ENCODE measurements at regions not wholly inside any gene's neighbourhood (a gene's known extent, or its start where the extent isn't known, plus 50 kb on each side); places are given as distances from the start of the nearest gene placed in this dataset.
"Not testable (repeated sequence)": the region's sequence is repeated elsewhere in the genome, so short reads cannot be mapped to it uniquely, and the experiment has no call there.

DNA sequence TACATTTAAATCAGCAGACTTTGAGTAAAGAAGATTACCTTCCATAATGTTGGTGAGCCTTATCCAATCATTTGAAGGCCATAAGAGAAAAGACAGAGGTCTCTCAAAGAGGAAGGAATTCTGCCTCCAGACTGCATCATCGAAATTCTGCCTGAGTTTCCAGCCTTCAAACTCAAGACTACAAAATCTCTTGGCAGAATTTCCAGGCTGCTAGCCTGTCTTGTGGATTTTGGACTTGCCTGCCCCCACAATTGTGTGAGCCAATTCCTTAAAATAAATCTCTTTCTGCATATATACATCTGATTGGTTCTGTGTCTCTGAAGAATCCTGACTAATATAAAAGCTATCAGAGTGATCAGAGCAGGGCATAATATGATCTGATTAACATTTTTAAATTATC lies 216.6 kb upstream of the CPHXL start:
- WGBS, 10 experiments = 0 to 100% (median 83%) methylated on average over 1 of the region's 1 CpG; no CpG with 5 or more reads in 3 of the 10 experiments
- ATAC-seq (replicated peaks in 6 of 8) = no peak

DNA sequence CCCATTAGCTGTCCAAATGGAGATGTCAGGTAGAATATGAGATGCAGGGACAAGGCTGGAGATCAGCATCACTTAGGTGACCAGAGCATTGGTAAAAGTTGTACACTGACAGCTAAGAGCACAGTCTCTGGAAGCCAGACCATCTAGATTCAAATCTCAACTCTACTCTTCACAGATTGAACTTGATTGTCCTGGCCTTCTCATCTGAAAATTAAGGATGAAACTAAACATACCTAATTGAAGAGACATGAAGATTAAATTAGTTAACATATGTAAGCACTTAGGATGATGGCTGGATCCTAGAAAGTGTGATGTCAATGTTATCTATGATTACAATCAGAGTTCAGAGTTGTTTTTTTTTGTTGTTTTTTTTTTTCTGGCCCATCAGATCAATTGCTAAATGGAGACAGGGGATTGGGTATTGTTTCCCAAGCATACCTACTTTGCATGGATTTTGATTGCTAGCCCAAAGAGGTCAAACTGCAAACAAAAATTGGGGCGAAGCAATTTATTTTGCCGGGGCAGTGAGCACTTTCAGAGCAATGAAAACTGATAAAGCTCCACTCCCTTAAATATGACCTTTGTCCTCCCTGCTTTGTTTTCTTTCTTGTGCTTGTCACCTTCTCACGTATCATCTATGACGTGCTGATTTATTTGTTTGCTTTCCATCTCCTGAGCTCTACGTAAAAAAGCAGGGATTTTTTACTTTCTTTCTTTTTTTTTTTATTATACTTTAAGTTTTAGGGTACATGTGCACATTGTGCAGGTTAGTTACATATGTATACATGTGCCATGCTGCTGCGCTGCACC lies 217.6 kb upstream of the CPHXL start:
- in situ Hi-C loops (cut with MboI; ENCODE audit: low pct_unique_long_range_greater_than_20kb in 2 of 9, low sequenced_read_pairs in 9 of 9, unreplicated experiment in 9 of 9) = no loop called here
- H3K27ac ChIP-seq = no peak overlapping the region
- ATAC-seq (replicated peaks in 6 of 8) = no peak
- WGBS, 10 experiments = 15 to 100% (median 60%) methylated on average over 1 to 5 of the region's 6 CpGs
- H3K4me3 ChIP-seq = no peak overlapping the region
- peaks cover 2 to 12% of the 10 kb centered on the region in 2 donors for H3K4me1 ChIP-seq (replicated peaks in 1 of 2)

More for the DNA sequence above, 216.6 kb upstream of the CPHXL start:
- no peak overlapping the region for H3K27ac ChIP-seq
- peaks cover 2 to 12% of the 10 kb centered on the region in 2 donors for H3K4me1 ChIP-seq (replicated peaks in 1 of 2)
- no peak overlapping the region for H3K4me3 ChIP-seq
- in situ Hi-C loops (cut with MboI; ENCODE audit: low pct_unique_long_range_greater_than_20kb in 2 of 9, low sequenced_read_pairs in 9 of 9, unreplicated experiment in 9 of 9) = no loop called here

- H3K27ac ChIP-seq = no peak overlapping the region
- 10 to 100% (median 87%) methylated on average over 1 to 8 of the region's 8 CpGs for WGBS, 10 experiments
- H3K4me1 ChIP-seq (replicated peaks in 1 of 2) = peaks cover 2 to 12% of the 10 kb centered on the region in 2 donors
- H3K4me3 ChIP-seq = no peak overlapping the region
- ATAC-seq (replicated peaks in 6 of 8) = no peak
- in situ Hi-C loops (cut with MboI; ENCODE audit: low pct_unique_long_range_greater_than_20kb in 2 of 9, low sequenced_read_pairs in 9 of 9, unreplicated experiment in 9 of 9) = no loop called here
Measured at GRCh38 chr16:75945916-75946457, 219.7 kb upstream of the CPHXL start.

GRCh38 chr16:75947626-75948239 lies 221.4 kb upstream of the CPHXL start:
- whole genome bisulfite sequencing, 10 experiments = 0 to 82% (median 45%) methylated on average over 1 to 2 of the region's 2 CpGs; no CpG with 5 or more reads in 2 of the 10 experiments
- ATAC-seq (replicated peaks in 6 of 8) = peak in 1 of 8 experiments; percentile 30

GRCh38 chr16:75948441-75948840 lies 222.2 kb upstream of the CPHXL start:
- no peak for ATAC-seq (replicated peaks in 6 of 8)
- 0 to 100% (median 85%) methylated on average over 1 to 2 of the region's 2 CpGs; no CpG with 5 or more reads in 2 of the 10 experiments for WGBS, 10 experiments
- H3K27ac ChIP-seq = no peak overlapping the region
- in situ Hi-C loops (cut with MboI; ENCODE audit: low pct_unique_long_range_greater_than_20kb in 2 of 9, low sequenced_read_pairs in 9 of 9, unreplicated experiment in 9 of 9) = no loop called here
- peaks cover 2 to 12% of the 10 kb centered on the region in 2 donors for H3K4me1 ChIP-seq (replicated peaks in 1 of 2)
- no peak overlapping the region for H3K4me3 ChIP-seq

More at GRCh38 chr16:75947626-75948239, 221.4 kb upstream of the CPHXL start:
- Histone ChIP-seq H3K4me1 (replicated peaks in 1 of 2) (peaks cover 2 to 12% of the 10 kb centered on the region in 2 donors), H3K27ac (no peak overlapping the region), H3K4me3 (no peak overlapping the region)
- in situ Hi-C loops (cut with MboI; ENCODE audit: low pct_unique_long_range_greater_than_20kb in 2 of 9, low sequenced_read_pairs in 9 of 9, unreplicated experiment in 9 of 9) = no loop called here

DNA sequence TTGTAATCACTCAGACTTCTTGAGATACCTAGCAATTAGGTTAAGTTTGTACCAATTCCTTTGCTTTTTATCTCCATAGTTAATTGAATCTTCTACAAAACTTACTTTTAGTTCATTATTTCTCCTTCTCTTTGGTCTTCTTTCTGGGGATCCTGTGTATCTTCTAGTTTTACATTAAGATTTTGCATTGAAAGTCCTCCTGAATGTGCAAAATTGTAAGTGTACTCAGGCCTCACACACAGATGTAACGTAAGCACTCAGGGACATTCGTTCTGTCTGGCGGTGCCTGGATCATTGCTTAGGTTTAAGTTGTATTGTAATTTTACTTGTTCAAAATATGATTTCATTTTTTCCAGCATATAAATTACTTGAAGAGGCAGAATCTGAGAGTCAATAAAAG lies 222.6 kb upstream of the CPHXL start:
- no peak for ATAC-seq (replicated peaks in 6 of 8)
- Histone ChIP-seq H3K27ac (no peak overlapping the region), H3K4me1 (replicated peaks in 1 of 2) (peaks cover 2 to 12% of the 10 kb centered on the region in 2 donors), H3K4me3 (no peak overlapping the region)
- 13 to 100% (median 87%) methylated on average over 2 to 3 of the region's 3 CpGs; no CpG with 5 or more reads in 1 of the 10 experiments for WGBS, 10 experiments
- in situ Hi-C loops (cut with MboI; ENCODE audit: low pct_unique_long_range_greater_than_20kb in 2 of 9, low sequenced_read_pairs in 9 of 9, unreplicated experiment in 9 of 9) = no loop called here

- WGBS, 10 experiments = 31 to 100% (median 89%) methylated on average over 1 to 2 of the region's 2 CpGs; no CpG with 5 or more reads in 1 of the 10 experiments
- Histone ChIP-seq H3K4me3 (no peak overlapping the region), H3K4me1 (replicated peaks in 1 of 2) (no peaks in the 10 kb centered on the region), H3K27ac (no peak overlapping the region)
- no peak for ATAC-seq (replicated peaks in 6 of 8)
- in situ Hi-C loops (cut with MboI; ENCODE audit: low pct_unique_long_range_greater_than_20kb in 2 of 9, low sequenced_read_pairs in 9 of 9, unreplicated experiment in 9 of 9) = no loop called here
Measured at GRCh38 chr16:75952124-75952523, 225.8 kb upstream of the CPHXL start.

DNA sequence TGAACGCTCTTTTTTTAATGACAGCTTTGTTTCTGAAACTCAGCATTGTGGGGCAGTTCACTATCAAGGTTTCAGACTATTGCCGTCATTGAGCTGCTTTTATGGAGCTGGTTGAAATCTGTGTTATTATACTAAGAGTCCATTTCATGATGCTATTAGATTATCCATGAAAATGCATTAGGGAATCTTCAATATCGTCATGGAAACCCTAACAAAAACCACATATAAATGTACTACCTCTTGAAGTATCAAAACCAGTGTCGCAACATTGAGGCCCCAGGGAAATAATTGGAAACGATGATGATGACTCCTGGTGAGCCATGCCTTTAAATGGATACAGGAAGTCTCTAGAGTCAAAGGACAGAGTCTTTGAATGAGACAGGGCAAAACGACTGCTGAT lies 231.6 kb upstream of the CPHXL start:
- in situ Hi-C loops (cut with MboI; ENCODE audit: low pct_unique_long_range_greater_than_20kb in 2 of 9, low sequenced_read_pairs in 9 of 9, unreplicated experiment in 9 of 9) = no loop called here
- peak in 1 of 8 experiments; percentile 17 for ATAC-seq (replicated peaks in 6 of 8)
- Histone ChIP-seq H3K4me3 (no peak overlapping the region), H3K4me1 (replicated peaks in 1 of 2) (peaks cover 3 to 4% of the 10 kb centered on the region in 2 donors), H3K27ac (no peak overlapping the region)
- WGBS, 10 experiments = 10 to 92% (median 71%) methylated on average over 2 to 6 of the region's 6 CpGs

DNA sequence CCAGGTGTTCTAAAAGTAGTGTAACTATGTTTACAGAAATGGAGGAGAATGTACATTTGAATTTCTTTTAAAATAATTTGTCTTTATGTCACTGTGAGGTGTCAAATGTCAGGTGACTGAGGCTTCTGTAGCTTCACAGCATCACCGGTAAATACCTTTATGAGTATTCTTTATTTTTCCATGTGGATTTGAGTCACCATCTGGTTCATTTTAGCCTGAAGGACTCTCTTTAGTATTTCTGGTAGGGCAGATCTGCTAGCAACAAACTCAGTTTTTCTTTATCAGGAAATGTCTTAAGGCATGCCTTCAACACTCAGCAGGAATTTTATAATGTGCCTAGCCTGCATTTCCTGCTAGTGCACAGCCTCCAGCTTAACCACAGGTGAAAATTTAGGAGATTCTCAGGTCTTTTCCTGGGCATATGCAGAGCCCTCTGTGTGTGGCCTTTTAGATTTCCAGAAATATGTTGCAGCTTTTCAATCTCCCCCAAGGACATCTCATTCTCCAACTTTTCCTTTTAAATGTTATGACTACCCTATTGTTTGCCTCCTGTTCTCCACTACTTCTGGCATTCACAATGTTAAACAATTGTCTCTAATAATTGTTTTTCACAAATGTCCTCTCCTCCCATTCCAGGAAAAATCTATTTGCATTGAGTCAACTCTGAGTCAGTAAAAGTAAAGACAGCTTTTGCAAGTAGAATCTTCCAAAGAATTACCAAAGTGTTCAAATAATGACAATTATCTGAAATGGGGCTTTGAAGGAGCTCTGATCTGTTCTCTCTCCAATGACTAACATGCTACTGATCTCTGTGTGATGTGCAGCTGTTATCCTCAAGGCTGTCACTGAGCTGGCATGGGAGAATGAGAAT lies 239.4 kb upstream of the CPHXL start:
- Histone ChIP-seq H3K4me1 (replicated peaks in 1 of 2) (peaks cover 0 to 5% of the 10 kb centered on the region in 2 donors), H3K4me3 (no peak overlapping the region), H3K27ac (no peak overlapping the region)
- WGBS, 10 experiments = 0 to 100% (median 58%) methylated on average over 1 of the region's 1 CpG; no CpG with 5 or more reads in 2 of the 10 experiments
- in situ Hi-C loops (cut with MboI; ENCODE audit: low pct_unique_long_range_greater_than_20kb in 2 of 9, low sequenced_read_pairs in 9 of 9, unreplicated experiment in 9 of 9) = no loop called here
- peak in 4 of 8 experiments; percentile 31 to 66 (median 46) for ATAC-seq (replicated peaks in 6 of 8)

DNA sequence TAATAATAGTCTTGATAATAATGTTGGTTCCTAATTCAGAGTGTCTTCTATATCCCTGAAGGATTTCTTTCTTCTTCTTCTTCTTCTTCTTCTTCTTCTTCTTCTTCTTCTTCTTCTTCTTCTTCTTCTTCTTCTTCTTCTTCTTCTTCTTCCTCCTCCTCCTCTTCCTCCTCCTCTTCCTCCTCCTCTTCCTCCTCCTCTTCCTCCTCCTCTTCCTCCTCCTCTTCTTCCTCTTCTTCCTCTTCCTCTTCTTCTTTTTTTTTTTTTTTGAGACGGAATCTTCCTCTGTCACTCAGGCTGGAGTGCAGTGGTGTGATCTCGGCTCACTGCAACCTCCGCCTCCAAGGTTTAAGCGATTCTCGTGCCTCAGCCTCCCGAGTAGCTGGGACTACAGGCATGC lies 242.8 kb upstream of the CPHXL start:
- ATAC-seq (replicated peaks in 6 of 8); H3K27ac ChIP-seq; H3K4me3 ChIP-seq; H3K4me1 ChIP-seq (replicated peaks in 1 of 2); in situ Hi-C loops (cut with MboI; ENCODE audit: low pct_unique_long_range_greater_than_20kb in 2 of 9, low sequenced_read_pairs in 9 of 9, unreplicated experiment in 9 of 9): not testable (repeated sequence)
- WGBS, 10 experiments = 42 to 96% (median 80%) methylated on average over 1 to 6 of the region's 6 CpGs; no CpG with 5 or more reads in 7 of the 10 experiments

DNA sequence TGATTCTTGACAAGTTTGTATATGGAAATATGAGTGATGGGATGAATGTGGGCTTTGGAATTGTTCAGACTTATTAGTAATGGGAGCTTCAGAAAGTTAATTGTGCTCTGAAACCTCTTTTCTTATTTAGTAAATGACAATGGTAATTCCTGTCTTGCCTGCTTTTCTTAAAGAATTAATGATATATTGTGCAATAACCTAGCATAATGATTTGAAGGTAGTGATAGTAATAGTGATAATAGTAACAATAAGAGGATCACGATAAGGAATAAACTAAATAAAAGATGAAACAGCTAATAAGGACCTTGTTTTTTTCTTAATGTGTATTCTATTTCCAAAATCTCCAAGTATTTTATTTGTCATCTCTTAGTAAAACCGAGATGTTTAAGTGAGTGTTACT lies 245.0 kb upstream of the CPHXL start:
- no peak overlapping the region for H3K4me3 ChIP-seq
- 0 to 93% (median 50%) methylated on average over 1 to 2 of the region's 2 CpGs for whole genome bisulfite sequencing, 10 experiments
- H3K4me1 ChIP-seq (replicated peaks in 1 of 2) = no peaks in the 10 kb centered on the region
- ATAC-seq (replicated peaks in 6 of 8) = no peak
- in situ Hi-C loops (cut with MboI; ENCODE audit: low pct_unique_long_range_greater_than_20kb in 2 of 9, low sequenced_read_pairs in 9 of 9, unreplicated experiment in 9 of 9) = no loop called here
- H3K27ac ChIP-seq = no peak overlapping the region

DNA sequence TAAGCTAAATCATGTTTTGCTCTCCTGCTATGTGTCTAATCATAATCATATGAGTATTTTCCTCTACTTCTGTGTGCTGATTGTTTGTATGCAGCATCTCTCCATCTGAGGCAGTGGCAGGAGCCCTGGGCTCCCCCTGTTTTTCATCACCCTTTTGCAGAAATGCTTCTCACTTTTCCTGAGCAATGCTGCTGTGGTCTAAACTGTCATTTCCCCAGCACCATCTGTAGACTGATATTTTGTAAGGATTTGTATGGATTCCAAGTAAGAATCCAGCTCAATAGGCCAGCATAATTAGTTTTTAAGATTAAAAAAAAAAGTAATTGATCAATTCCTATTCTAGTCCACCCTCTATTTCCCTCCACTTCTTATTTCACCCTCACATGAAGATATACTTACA lies 257.0 kb upstream of the CPHXL start:
- H3K27ac ChIP-seq = no peak overlapping the region
- H3K4me1 ChIP-seq (replicated peaks in 1 of 2) = peaks cover 0 to 9% of the 10 kb centered on the region in 2 donors
- in situ Hi-C loops (cut with MboI; ENCODE audit: low pct_unique_long_range_greater_than_20kb in 2 of 9, low sequenced_read_pairs in 9 of 9, unreplicated experiment in 9 of 9) = no loop called here
- ATAC-seq (replicated peaks in 6 of 8) = peak in 2 of 8 experiments; percentile 4 to 12
- no peak overlapping the region for H3K4me3 ChIP-seq
